ENCODE measurements at regions not wholly inside any gene's neighbourhood (a gene's known extent, or its start where the extent isn't known, plus 50 kb on each side); places are given as distances from the start of the nearest gene placed in this dataset.

DNA sequence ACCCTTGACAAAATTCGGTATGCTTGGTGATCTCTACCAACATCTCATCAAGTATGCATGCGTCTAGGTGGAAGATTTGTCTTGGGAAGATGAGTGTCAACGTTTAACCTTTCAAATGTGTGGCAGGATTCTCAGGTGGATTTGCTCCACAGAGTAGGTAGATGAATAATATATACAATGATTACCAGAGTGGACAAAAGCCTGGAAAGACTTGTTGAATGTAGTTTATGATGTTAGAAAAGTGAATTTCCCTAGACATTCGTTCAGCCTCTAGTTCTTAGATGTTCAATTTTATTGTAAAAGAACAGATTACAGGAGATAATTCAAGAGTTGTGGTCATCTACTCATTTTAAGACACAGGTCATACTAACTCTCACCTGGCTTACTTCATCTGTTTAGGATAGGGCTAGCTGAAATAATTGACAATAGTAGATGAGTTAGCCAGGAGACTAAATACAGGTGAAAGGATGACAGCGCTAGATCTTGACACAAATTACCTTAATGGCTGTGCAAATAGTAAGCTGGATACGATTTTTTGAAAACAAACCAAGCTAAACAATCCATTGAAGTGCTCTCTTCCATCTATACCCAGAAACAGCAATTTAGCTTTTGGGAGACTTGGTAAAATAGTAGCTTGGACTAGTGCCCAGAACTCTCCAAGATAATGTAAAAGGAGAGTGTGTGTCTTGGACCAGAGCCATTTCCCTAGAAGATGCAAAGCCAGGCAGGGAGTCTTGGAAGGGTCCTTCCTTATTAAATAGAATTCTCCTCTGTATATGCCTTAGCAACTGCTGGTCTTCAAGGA lies 168.0 kb downstream of the DACT1 start:
- no peak overlapping the region for H2AFZ ChIP-seq (ENCODE audit: low read depth, low read length)
- H3K9ac ChIP-seq (ENCODE audit: low read length), result no peak overlapping the region
- no peak overlapping the region for H3K4me3 ChIP-seq (ENCODE audit: low read length)
- no peaks in the 10 kb centered on the region for H3K9me3 ChIP-seq (ENCODE audit: low read length)
- H3F3A ChIP-seq (ENCODE audit: insufficient read depth, low read length, poor library complexity, severe bottlenecking), result no peaks in the 10 kb centered on the region
- H3K9me2 ChIP-seq (ENCODE audit: insufficient read depth, low read length), result no peaks in the 10 kb centered on the region
- H4K20me1 ChIP-seq (ENCODE audit: insufficient read depth), result no peaks in the 10 kb centered on the region
- H3K27ac ChIP-seq (ENCODE audit: low read length), result no peak overlapping the region
- H3K79me2 ChIP-seq (replicated peaks; ENCODE audit: insufficient read depth, low read length), result no peaks in the 10 kb centered on the region
- H3K36me3 ChIP-seq (ENCODE audit: insufficient read depth, low read length), result no peaks in the 10 kb centered on the region
- TF ChIP-seq SMC3 (conservative IDR thresholded peaks at IDR 0.05; ENCODE audit: poor library complexity) (no peak), RAD21 (conservative IDR thresholded peaks at IDR 0.05) (no peak), TAF1 (IDR thresholded peaks at IDR 0.05; ENCODE audit: low read depth) (no peak), EZH2 (IDR thresholded peaks at IDR 0.05; ENCODE audit: borderline replicate concordance, insufficient read depth, low read length, poor library complexity, severe bottlenecking) (no peak), EP300 (conservative IDR thresholded peaks at IDR 0.05; ENCODE audit: poor library complexity, severe bottlenecking) (no peak)
- TF ChIP-seq, protein P1, sequence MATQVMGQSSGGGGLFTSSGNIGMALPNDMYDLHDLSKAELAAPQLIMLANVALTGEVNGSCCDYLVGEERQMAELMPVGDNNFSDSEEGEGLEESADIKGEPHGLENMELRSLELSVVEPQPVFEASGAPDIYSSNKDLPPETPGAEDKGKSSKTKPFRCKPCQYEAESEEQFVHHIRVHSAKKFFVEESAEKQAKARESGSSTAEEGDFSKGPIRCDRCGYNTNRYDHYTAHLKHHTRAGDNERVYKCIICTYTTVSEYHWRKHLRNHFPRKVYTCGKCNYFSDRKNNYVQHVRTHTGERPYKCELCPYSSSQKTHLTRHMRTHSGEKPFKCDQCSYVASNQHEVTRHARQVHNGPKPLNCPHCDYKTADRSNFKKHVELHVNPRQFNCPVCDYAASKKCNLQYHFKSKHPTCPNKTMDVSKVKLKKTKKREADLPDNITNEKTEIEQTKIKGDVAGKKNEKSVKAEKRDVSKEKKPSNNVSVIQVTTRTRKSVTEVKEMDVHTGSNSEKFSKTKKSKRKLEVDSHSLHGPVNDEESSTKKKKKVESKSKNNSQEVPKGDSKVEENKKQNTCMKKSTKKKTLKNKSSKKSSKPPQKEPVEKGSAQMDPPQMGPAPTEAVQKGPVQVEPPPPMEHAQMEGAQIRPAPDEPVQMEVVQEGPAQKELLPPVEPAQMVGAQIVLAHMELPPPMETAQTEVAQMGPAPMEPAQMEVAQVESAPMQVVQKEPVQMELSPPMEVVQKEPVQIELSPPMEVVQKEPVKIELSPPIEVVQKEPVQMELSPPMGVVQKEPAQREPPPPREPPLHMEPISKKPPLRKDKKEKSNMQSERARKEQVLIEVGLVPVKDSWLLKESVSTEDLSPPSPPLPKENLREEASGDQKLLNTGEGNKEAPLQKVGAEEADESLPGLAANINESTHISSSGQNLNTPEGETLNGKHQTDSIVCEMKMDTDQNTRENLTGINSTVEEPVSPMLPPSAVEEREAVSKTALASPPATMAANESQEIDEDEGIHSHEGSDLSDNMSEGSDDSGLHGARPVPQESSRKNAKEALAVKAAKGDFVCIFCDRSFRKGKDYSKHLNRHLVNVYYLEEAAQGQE (IDR thresholded peaks at IDR 0.05; ENCODE audit: borderline replicate concordance), result no peak
- TF ChIP-seq, protein P2, sequence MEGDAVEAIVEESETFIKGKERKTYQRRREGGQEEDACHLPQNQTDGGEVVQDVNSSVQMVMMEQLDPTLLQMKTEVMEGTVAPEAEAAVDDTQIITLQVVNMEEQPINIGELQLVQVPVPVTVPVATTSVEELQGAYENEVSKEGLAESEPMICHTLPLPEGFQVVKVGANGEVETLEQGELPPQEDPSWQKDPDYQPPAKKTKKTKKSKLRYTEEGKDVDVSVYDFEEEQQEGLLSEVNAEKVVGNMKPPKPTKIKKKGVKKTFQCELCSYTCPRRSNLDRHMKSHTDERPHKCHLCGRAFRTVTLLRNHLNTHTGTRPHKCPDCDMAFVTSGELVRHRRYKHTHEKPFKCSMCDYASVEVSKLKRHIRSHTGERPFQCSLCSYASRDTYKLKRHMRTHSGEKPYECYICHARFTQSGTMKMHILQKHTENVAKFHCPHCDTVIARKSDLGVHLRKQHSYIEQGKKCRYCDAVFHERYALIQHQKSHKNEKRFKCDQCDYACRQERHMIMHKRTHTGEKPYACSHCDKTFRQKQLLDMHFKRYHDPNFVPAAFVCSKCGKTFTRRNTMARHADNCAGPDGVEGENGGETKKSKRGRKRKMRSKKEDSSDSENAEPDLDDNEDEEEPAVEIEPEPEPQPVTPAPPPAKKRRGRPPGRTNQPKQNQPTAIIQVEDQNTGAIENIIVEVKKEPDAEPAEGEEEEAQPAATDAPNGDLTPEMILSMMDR (IDR thresholded peaks at IDR 0.05; ENCODE audit: poor library complexity, severe bottlenecking), result no peak
- H3K4me2 ChIP-seq (ENCODE audit: low read length), result no peak overlapping the region
- no peaks in the 10 kb centered on the region for H3K27me3 ChIP-seq (ENCODE audit: insufficient read depth, low read depth, low read length)

DNA sequence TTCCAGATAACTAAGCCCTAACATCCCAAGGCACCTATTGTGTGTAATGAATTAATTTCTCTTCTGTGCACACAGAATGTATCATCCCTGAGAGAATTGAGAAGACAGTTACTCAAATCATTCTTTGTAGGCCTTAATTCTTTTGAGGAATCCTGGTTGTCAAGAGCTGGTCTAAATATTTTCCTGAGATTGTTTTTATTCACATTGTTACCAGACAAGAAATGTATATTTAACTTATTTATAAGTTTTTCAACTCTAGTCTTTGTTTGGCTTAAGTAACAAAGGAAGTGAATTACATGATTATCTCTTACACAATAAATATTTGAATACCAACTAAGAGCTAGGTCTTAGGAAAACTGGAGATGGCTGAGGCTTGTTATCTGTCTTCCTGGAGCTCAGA lies 169.4 kb downstream of the DACT1 start:
- Histone ChIP-seq H3K79me2 (replicated peaks; ENCODE audit: insufficient read depth, low read length) (no peaks in the 10 kb centered on the region), H3K27ac (ENCODE audit: low read length) (no peak overlapping the region), H3K4me3 (ENCODE audit: low read length) (no peak overlapping the region), H3K27me3 (ENCODE audit: insufficient read depth, low read depth, low read length) (no peaks in the 10 kb centered on the region), H3K9me2 (ENCODE audit: insufficient read depth, low read length) (no peaks in the 10 kb centered on the region), H3K4me2 (ENCODE audit: low read length) (no peak overlapping the region), H4K20me1 (ENCODE audit: insufficient read depth) (no peaks in the 10 kb centered on the region), H3F3A (ENCODE audit: insufficient read depth, low read length, poor library complexity, severe bottlenecking) (no peaks in the 10 kb centered on the region), H3K9ac (ENCODE audit: low read length) (no peak overlapping the region), H2AFZ (ENCODE audit: low read depth, low read length) (no peak overlapping the region), H3K9me3 (ENCODE audit: low read length) (no peaks in the 10 kb centered on the region), H3K36me3 (ENCODE audit: insufficient read depth, low read length) (no peaks in the 10 kb centered on the region)
- TF ChIP-seq EP300 (conservative IDR thresholded peaks at IDR 0.05; ENCODE audit: poor library complexity, severe bottlenecking) (no peak), EZH2 (IDR thresholded peaks at IDR 0.05; ENCODE audit: borderline replicate concordance, insufficient read depth, low read length, poor library complexity, severe bottlenecking) (no peak), TAF1 (IDR thresholded peaks at IDR 0.05; ENCODE audit: low read depth) (no peak), POLR2AphosphoS5 (IDR thresholded peaks at IDR 0.05) (no peak), RAD21 (conservative IDR thresholded peaks at IDR 0.05) (no peak), SMC3 (conservative IDR thresholded peaks at IDR 0.05; ENCODE audit: poor library complexity) (no peak), MXI1 (conservative IDR thresholded peaks at IDR 0.05; ENCODE audit: poor library complexity, severe bottlenecking) (no peak)
- TF ChIP-seq, protein P1 (IDR thresholded peaks at IDR 0.05; ENCODE audit: borderline replicate concordance), result no peak
- TF ChIP-seq, protein P2 (IDR thresholded peaks at IDR 0.05; ENCODE audit: poor library complexity, severe bottlenecking), result no peak
